ENCODE measurements at regions not wholly inside any gene's neighbourhood (a gene's known extent, or its start where the extent isn't known, plus 50 kb on each side); places are given as distances from the start of the nearest gene placed in this dataset.

GRCh38 chr10:61136139-61136538, 192.2 kb upstream of the RHOBTB1 start (continued):
- TF ChIP-seq ARID2 (CRISPR knock-in tag; IDR thresholded peaks at IDR 0.05; ENCODE audit: borderline replicate concordance) (no peak), AHR (CRISPR knock-in tag; IDR thresholded peaks at IDR 0.05) (no peak), SETDB1 (CRISPR knock-in tag; IDR thresholded peaks at IDR 0.05; ENCODE audit: borderline replicate concordance) (no peak), ZNF24 (IDR thresholded peaks at IDR 0.05) (no peak), ZMYM2 (CRISPR knock-in tag; IDR thresholded peaks at IDR 0.05) (no peak), ZNF331 (CRISPR knock-in tag; IDR thresholded peaks at IDR 0.05) (no peak), ZUFSP (CRISPR knock-in tag; IDR thresholded peaks at IDR 0.05; ENCODE audit: borderline replicate concordance) (no peak), U2AF1 (optimal IDR thresholded peaks at IDR 0.05; ENCODE audit: low read depth, low read length) (no peak), ZNF567 (CRISPR knock-in tag; IDR thresholded peaks at IDR 0.05; ENCODE audit: borderline replicate concordance) (no peak), LRRFIP1 (CRISPR knock-in tag; conservative IDR thresholded peaks at IDR 0.05) (no peak), ZNF101 (CRISPR knock-in tag; IDR thresholded peaks at IDR 0.05; ENCODE audit: borderline replicate concordance, low read depth) (no peak), SOX13 (IDR thresholded peaks at IDR 0.05) (no peak), SOX13 (CRISPR knock-in tag; conservative IDR thresholded peaks at IDR 0.05 in 1 of 2, IDR thresholded peaks at IDR 0.05 in 1 of 2) (no peak; a peak in 1 of 4 replicates), POGZ (CRISPR knock-in tag; IDR thresholded peaks at IDR 0.05) (peak; percentile 78), MLXIP (CRISPR knock-in tag; IDR thresholded peaks at IDR 0.05; ENCODE audit: borderline replicate concordance) (no peak), NFE2 (CRISPR knock-in tag; IDR thresholded peaks at IDR 0.05) (no peak), ZNF776 (CRISPR knock-in tag; IDR thresholded peaks at IDR 0.05) (no peak), TFE3 (CRISPR knock-in tag; IDR thresholded peaks at IDR 0.05) (no peak), RFXAP (CRISPR knock-in tag; IDR thresholded peaks at IDR 0.05; ENCODE audit: borderline replicate concordance) (peak; percentile 99), CREM (IDR thresholded peaks at IDR 0.05) (peak; percentile 51; the same call in 1 of the 2 replicates), CREM (CRISPR knock-in tag; IDR thresholded peaks at IDR 0.05) (no peak), EED (CRISPR knock-in tag; IDR thresholded peaks at IDR 0.05) (no peak), KDM6A (CRISPR knock-in tag; IDR thresholded peaks at IDR 0.05; ENCODE audit: low read depth) (no peak), GABPA (IDR thresholded peaks at IDR 0.05; ENCODE audit: low read depth, low read length) (no peak), GABPA (CRISPR knock-in tag; IDR thresholded peaks at IDR 0.05; ENCODE audit: low read depth) (peak; percentile 53)
